H1 (cell line): ENCODE measurements at regions not wholly inside any gene's neighbourhood (a gene's known extent, or its start where the extent isn't known, plus 50 kb on each side); places are given as distances from the start of the nearest gene placed in this dataset.

Source experiments
- BRCA1 ChIP-seq: IDR thresholded peaks from 2 replicates; pipeline ENCODE4 v1.6.1; 2012; ENCODE audit warnings: low read depth, low read length, improper control_type of control experiment
- CHD7 ChIP-seq: fragments of 300-600 bp; sonication (generic); IDR thresholded peaks from 2 replicates; pipeline ENCODE4 v1.7.1; 2012; ENCODE audit warnings: low read length, moderate library complexity, mild to moderate bottlenecking, inconsistent platforms; ENCODE audit not compliant: insufficient replicate concordance
- EGR1 ChIP-seq: IDR thresholded peaks from 2 replicates; pipeline ENCODE4 v1.6.1; 2011; ENCODE audit warnings: low read depth, low read length, borderline replicate concordance
- NANOG ChIP-seq: IDR thresholded peaks from 2 replicates; pipeline ENCODE4 v1.6.1; 2011; ENCODE audit warnings: low read length, low read depth, mild to moderate bottlenecking, inconsistent platforms; ENCODE audit not compliant: insufficient read depth, poor library complexity, severe bottlenecking
- NRF1 ChIP-seq: IDR thresholded peaks from 2 replicates; pipeline ENCODE4 v1.6.1; 2011; ENCODE audit warnings: mild to moderate bottlenecking, low read depth, low read length, improper control_type of control experiment
- POLR2A ChIP-seq, 2 experiments: IDR thresholded peaks; 1 replicate in 1 of 2; 2 replicates in 1 of 2; pipeline ENCODE4 v1.6.1; 2011; ENCODE audit warnings: low read depth in 2 of 2, low read length in 2 of 2, mild to moderate bottlenecking in 2 of 2; ENCODE audit errors: control extremely low read depth in 1 of 2
- RXRA ChIP-seq: IDR thresholded peaks from 2 replicates; pipeline ENCODE4 v1.6.1; 2011; ENCODE audit warnings: low read depth, mild to moderate bottlenecking, low read length, moderate library complexity; ENCODE audit not compliant: insufficient read depth
- SP2 ChIP-seq: IDR thresholded peaks from 2 replicates; pipeline ENCODE4 v1.6.1; 2012; ENCODE audit warnings: mild to moderate bottlenecking, low read length, inconsistent platforms
- TAF7 ChIP-seq: optimal IDR thresholded peaks from 2 replicates; pipeline ENCODE3; 2011; ENCODE audit warnings: low read depth, mild to moderate bottlenecking, inconsistent platforms, low read length, moderate library complexity, borderline replicate concordance

- TF ChIP-seq TAF7 (no peak), BRCA1 (no peak), SP2 (no peak), NANOG (no peak), RXRA (no peak), CHD7 (no peak), NRF1 (no peak), EGR1 (no peak), POLR2A (IDR thresholded peaks at IDR 0.05; ENCODE audit: control extremely low read depth in 1 of 2, low read depth in 2 of 2, low read length in 2 of 2) (no peak)
Measured at GRCh38 chr7:117971556-117972244, 98.5 kb upstream of the CTTNBP2 start (continued).
